ENCODE measurements at regions not wholly inside any gene's neighbourhood (a gene's known extent, or its start where the extent isn't known, plus 50 kb on each side); places are given as distances from the start of the nearest gene placed in this dataset.

DNA sequence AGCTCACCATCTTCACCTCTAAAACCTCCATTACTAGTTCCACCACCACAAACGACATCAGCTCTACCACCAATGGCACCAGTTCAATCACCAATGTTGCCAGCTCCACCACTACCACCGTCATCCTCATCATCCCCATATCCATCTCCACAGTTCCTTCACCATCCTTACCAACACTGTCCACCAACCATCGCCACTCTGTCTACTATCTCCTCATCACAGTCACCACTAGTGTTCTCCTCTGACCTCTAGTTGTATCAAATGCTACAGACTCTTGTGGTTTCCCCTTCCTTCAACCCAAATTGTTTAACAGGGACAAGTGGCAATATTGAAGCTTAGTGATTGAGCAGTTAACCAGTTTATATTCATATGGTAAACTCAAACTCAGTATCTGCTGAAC lies 182.6 kb downstream of the CAAP1 start:
- Histone ChIP-seq H3K36me3 (ENCODE audit: control insufficient read depth in 2 of 2, insufficient read depth in 1 of 2, low read length in 2 of 2) (no peaks in the 10 kb centered on the region), H3K4me3 (ENCODE audit: low read depth, low read length) (no peak overlapping the region), H3K9me3 (ENCODE audit: control insufficient read depth, insufficient read depth, low read depth, low read length) (no peaks in the 10 kb centered on the region), H3K4me1 (ENCODE audit: control insufficient read depth, insufficient read depth, low read length) (no peaks in the 10 kb centered on the region), H3K27ac (ENCODE audit: extremely low read depth, low read depth, low read length) (no peak overlapping the region)
- CTCF ChIA-PET, result no interaction called here
- no peak for TF ChIP-seq ZNF133 (tag by site-specific recombination; IDR thresholded peaks at IDR 0.05)
- TF ChIP-seq, protein P1, sequence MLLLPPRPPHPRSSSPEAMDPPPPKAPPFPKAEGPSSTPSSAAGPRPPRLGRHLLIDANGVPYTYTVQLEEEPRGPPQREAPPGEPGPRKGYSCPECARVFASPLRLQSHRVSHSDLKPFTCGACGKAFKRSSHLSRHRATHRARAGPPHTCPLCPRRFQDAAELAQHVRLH (tag by site-specific recombination; IDR thresholded peaks at IDR 0.05), result no peak
- no peak for TF ChIP-seq ZNF660 (tag by site-specific recombination; IDR thresholded peaks at IDR 0.05)
- no peak for TF ChIP-seq ZNF521 (tag by site-specific recombination; IDR thresholded peaks at IDR 0.05)
- no peak for TF ChIP-seq TCF7L2 (IDR thresholded peaks at IDR 0.05; ENCODE audit: borderline replicate concordance, low read depth, low read length)
- no peak for TF ChIP-seq ZNF791 (tag by site-specific recombination; IDR thresholded peaks at IDR 0.05)
- no peak for TF ChIP-seq ZNF19 (tag by site-specific recombination; IDR thresholded peaks at IDR 0.05; ENCODE audit: low read depth)
- no peak for TF ChIP-seq ZNF558 (tag by site-specific recombination; IDR thresholded peaks at IDR 0.05)
- TF ChIP-seq, protein P2, sequence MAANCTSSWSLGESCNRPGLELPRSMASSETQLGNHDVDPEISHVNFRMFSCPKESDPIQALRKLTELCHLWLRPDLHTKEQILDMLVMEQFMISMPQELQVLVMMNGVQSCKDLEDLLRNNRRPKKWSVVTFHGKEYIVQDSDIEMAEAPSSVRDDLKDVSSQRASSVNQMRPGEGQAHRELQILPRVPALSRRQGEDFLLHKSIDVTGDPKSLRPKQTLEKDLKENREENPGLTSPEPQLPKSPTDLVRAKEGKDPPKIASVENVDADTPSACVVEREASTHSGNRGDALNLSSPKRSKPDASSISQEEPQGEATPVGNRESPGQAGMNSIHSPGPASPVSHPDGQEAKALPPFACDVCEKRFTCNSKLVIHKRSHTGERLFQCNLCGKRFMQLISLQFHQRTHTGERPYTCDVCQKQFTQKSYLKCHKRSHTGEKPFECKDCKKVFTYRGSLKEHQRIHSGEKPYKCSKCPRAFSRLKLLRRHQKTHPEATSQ (tag by site-specific recombination; IDR thresholded peaks at IDR 0.05), result no peak
- no peak for TF ChIP-seq ZNF792 (tag by site-specific recombination; IDR thresholded peaks at IDR 0.05)
- TF ChIP-seq, protein P3, sequence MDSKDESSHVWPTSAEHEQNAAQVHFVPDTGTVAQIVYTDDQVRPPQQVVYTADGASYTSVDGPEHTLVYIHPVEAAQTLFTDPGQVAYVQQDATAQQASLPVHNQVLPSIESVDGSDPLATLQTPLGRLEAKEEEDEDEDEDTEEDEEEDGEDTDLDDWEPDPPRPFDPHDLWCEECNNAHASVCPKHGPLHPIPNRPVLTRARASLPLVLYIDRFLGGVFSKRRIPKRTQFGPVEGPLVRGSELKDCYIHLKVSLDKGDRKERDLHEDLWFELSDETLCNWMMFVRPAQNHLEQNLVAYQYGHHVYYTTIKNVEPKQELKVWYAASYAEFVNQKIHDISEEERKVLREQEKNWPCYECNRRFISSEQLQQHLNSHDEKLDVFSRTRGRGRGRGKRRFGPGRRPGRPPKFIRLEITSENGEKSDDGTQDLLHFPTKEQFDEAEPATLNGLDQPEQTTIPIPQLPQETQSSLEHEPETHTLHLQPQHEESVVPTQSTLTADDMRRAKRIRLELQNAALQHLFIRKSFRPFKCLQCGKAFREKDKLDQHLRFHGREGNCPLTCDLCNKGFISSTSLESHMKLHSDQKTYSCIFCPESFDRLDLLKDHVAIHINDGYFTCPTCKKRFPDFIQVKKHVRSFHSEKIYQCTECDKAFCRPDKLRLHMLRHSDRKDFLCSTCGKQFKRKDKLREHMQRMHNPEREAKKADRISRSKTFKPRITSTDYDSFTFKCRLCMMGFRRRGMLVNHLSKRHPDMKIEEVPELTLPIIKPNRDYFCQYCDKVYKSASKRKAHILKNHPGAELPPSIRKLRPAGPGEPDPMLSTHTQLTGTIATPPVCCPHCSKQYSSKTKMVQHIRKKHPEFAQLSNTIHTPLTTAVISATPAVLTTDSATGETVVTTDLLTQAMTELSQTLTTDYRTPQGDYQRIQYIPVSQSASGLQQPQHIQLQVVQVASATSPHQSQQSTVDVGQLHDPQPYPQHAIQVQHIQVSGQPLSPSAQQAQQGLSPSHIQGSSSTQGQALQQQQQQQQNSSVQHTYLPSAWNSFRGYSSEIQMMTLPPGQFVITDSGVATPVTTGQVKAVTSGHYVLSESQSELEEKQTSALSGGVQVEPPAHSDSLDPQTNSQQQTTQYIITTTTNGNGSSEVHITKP (tag by site-specific recombination; IDR thresholded peaks at IDR 0.05), result no peak
- TF ChIP-seq ZNF654 (tag by site-specific recombination; IDR thresholded peaks at IDR 0.05; ENCODE audit: low read depth), result no peak
- TF ChIP-seq MZF1 (tag by site-specific recombination; IDR thresholded peaks at IDR 0.05; ENCODE audit: borderline replicate concordance), result no peak
- POLR2A ChIA-PET, result no interaction called here

DNA sequence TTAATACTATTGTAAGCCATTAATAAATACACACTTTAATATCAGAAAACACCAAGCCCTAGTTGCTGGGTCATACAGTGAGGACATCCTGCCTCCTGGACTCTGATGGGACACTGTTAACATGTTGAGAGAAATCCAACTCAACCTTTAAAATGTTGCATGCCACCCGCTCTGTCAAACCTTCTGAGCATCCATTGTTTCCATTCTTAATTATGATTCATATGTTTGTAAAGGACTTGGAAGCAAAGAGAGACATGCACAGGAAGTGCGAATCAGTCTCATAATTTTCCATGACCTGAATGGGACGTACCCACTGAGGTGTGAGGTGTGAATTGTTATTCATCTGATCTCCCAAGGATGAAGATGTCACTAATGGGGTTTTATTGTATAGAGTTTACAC lies 186.4 kb downstream of the CAAP1 start:
- Histone ChIP-seq H3K4me1 (ENCODE audit: control insufficient read depth, insufficient read depth, low read length) (no peaks in the 10 kb centered on the region), H3K27ac (ENCODE audit: extremely low read depth, low read depth, low read length) (no peak overlapping the region), H3K36me3 (ENCODE audit: control insufficient read depth in 2 of 2, insufficient read depth in 1 of 2, low read length in 2 of 2) (no peaks in the 10 kb centered on the region), H3K4me3 (ENCODE audit: low read depth, low read length) (no peak overlapping the region), H3K9me3 (ENCODE audit: control insufficient read depth, insufficient read depth, low read depth, low read length) (no peaks in the 10 kb centered on the region)
- ChIA-PET POLR2A (no interaction called here), CTCF (interaction anchor here (0.7 kb wide), 1 partner anchor 117 kb away, joined by 4 read pairs; no protein-coding TSS in a partner anchor)
- TF ChIP-seq ZNF530 (tag by site-specific recombination; IDR thresholded peaks at IDR 0.05; ENCODE audit: low read depth), result no peak
- TF ChIP-seq ZNF707 (tag by site-specific recombination; IDR thresholded peaks at IDR 0.05), result no peak
- TF ChIP-seq EGR2 (tag by site-specific recombination; IDR thresholded peaks at IDR 0.05; ENCODE audit: low read depth), result no peak
- no peak for TF ChIP-seq ZNF426 (tag by site-specific recombination; IDR thresholded peaks at IDR 0.05)
- TF ChIP-seq ZNF16 (tag by site-specific recombination; IDR thresholded peaks at IDR 0.05; ENCODE audit: low read depth), result no peak
- TF ChIP-seq ZBTB17 (tag by site-specific recombination; IDR thresholded peaks at IDR 0.05), result no peak
- TF ChIP-seq ZBTB8A (tag by site-specific recombination; IDR thresholded peaks at IDR 0.05), result no peak

All from HEK293 (cell line).